GM10248 (cell line): ENCODE measurements at regions not wholly inside any gene's neighbourhood (a gene's known extent, or its start where the extent isn't known, plus 50 kb on each side); places are given as distances from the start of the nearest gene placed in this dataset.

Experiments used
- CTCF ChIA-PET: fragments of 300-600 bp; sonication (Branson Sonifier 250); formaldehyde crosslinking; extraction: SDS; loops from one replicate; lab custom pipeline; 2021; ENCODE audit warnings: antibody characterized with exemption; lab: Yijun Ruan, JAX
- POLR2A ChIA-PET: fragments of 350-650 bp; sonication (Branson Sonifier 250); formaldehyde crosslinking; extraction: SDS; loops from one replicate; lab custom pipeline; 2020; ENCODE audit warnings: antibody characterized with exemption; lab: Yijun Ruan, JAX
- DNase-seq: peaks from one replicate; pipeline ENCODE4 v3.0.0; 2012; ENCODE audit errors: extremely low spot score
- TF ChIP-seq, protein P1 (sequence below): IDR thresholded peaks from 2 replicates; pipeline ENCODE4 v1.5.1; 2012; ENCODE audit warnings: mild to moderate bottlenecking, low read depth; ENCODE audit errors: extremely low read depth, missing control alignments, control extremely low read depth

- CTCF ChIA-PET, result no interaction called here
- POLR2A ChIA-PET, result no interaction called here
- TF ChIP-seq, protein P1, sequence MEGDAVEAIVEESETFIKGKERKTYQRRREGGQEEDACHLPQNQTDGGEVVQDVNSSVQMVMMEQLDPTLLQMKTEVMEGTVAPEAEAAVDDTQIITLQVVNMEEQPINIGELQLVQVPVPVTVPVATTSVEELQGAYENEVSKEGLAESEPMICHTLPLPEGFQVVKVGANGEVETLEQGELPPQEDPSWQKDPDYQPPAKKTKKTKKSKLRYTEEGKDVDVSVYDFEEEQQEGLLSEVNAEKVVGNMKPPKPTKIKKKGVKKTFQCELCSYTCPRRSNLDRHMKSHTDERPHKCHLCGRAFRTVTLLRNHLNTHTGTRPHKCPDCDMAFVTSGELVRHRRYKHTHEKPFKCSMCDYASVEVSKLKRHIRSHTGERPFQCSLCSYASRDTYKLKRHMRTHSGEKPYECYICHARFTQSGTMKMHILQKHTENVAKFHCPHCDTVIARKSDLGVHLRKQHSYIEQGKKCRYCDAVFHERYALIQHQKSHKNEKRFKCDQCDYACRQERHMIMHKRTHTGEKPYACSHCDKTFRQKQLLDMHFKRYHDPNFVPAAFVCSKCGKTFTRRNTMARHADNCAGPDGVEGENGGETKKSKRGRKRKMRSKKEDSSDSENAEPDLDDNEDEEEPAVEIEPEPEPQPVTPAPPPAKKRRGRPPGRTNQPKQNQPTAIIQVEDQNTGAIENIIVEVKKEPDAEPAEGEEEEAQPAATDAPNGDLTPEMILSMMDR, result no peak
These were observed 101.3 kb downstream of the GADD45G start for GRCh38 chr9:89706086-89706485.

DNA sequence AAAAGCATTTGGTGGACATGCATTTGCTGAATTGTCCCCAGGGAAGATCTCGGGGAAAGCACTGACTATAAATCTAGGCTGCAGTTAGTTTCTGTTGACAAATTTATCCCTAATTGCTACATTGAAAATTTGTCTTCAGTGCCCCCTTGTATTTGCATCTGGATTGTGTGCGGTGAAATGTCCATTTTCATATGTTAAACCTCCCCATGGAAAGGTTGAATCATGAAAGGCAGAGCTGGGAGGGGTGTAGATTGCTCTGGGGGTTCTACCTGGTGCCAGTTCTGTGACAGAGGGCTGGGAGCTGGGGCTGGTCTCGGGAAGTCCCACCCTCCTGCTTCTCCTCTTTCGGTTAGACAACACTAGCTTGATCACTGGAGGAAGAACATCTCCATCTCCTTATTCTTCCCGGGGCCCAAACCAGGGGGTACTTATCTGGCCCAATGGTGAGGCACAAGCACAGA is 101.9 kb downstream of the GADD45G start:
- CTCF ChIA-PET, result no interaction called here
- TF ChIP-seq, protein P1, result no peak
- POLR2A ChIA-PET, result interaction anchor here (0.6 kb wide), 1 partner anchor 107 kb away, joined by 13 read pairs; no protein-coding TSS in a partner anchor
- peak; percentile 32 for DNase-seq

More at GRCh38 chr9:89706086-89706485, 101.3 kb downstream of the GADD45G start:
- no peak for DNase-seq

DNA sequence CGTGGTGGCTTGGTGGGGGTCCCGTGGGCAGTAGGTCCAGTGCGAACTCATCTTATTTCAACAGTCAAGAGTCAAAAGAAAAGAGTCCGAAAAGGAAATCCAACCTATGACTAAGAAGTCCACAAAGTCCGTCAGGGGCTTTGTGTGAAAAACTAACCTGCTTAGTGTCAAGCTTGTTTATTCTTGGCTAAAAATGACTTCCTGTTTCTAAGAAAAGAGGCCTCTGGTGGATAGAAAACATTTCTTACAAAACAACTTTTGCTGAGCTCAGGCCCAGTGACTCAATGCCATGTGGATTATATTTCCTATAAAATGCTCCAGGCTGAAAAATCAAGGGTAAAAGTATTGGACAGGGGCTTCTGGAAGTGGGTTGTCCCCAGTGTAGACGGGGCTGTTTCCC is 105.9 kb downstream of the GADD45G start:
- TF ChIP-seq, protein P1, result no peak
- POLR2A ChIA-PET, result interaction anchor here (1.2 kb wide), 1 partner anchor 8 kb away, joined by 3 read pairs; no protein-coding TSS in a partner anchor
- no peak for DNase-seq
- CTCF ChIA-PET, result interaction anchor here (1.2 to 1.7 kb wide), 6 partner anchors 8 to 169 kb away, joined by 3 to 8 read pairs (median 4); no protein-coding TSS in a partner anchor

GRCh38 chr9:89711866-89712265 is 107.1 kb downstream of the GADD45G start:
- DNase-seq, result no peak
- ChIA-PET POLR2A (interaction anchor here (1.2 kb wide), 1 partner anchor 9 kb away, joined by 3 read pairs; no protein-coding TSS in a partner anchor), CTCF (interaction anchor here (1.1 kb wide), 1 partner anchor 9 kb away, joined by 3 read pairs; no protein-coding TSS in a partner anchor)
- TF ChIP-seq, protein P1, result no peak

DNA sequence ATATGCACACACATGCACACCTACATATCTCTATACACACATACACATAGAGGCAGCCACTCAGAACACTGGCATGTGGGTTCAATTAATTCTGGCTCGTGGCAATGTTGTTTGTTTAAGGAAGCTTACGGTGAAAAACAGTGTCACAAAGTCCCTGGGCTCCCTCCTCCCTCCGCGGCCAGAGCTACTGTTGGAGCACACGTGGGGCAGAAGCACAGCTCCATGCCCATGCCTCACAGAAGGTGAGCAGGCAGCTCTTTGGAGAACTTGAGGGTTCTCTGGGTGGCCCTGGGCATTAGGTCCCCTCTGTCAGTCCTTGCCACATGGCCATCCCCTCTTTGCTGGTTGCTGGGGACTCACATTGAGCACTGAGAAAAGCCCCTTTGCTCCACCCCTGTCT is 107.5 kb downstream of the GADD45G start:
- TF ChIP-seq, protein P1, result no peak
- ChIA-PET CTCF (interaction anchor here (1.1 kb wide), 1 partner anchor 9 kb away, joined by 3 read pairs; no protein-coding TSS in a partner anchor), POLR2A (no interaction called here)
- DNase-seq, result no peak

DNA sequence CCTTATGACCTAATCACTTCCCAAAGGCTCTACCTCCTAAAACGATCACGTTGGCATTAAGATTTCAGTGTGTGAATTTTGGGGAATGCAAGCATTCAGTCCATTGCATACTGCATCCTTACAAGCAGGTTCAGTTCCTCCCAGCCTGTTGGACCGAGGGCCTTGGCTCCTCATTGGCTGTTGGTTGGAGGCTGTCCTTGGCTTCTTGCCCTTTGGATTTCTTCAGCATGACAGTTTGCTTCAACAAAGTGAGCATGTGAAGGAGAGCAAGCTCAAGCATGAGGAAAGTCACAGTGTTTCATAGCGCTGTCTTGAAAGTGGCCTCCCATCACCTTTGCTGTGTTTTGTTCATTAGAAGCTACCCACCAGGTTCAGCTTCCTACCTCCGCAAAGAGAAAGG is 109.5 kb downstream of the GADD45G start:
- DNase-seq, result no peak
- TF ChIP-seq, protein P1, result no peak
- ChIA-PET CTCF (interaction anchor here (1.0 kb wide), 2 partner anchors 15 to 17 kb away, joined by 3 to 4 read pairs; no protein-coding TSS in a partner anchor), POLR2A (no interaction called here)
